SK-N-SH (cell line): ENCODE measurements at regions not wholly inside any gene's neighbourhood (a gene's known extent, or its start where the extent isn't known, plus 50 kb on each side); places are given as distances from the start of the nearest gene placed in this dataset.

Experiments
- CTCF ChIA-PET: fragments of 300-600, 350-600 bp; formaldehyde crosslinking; extraction: SDS; loops from one replicate; lab custom pipeline; 2021; lab: Yijun Ruan, JAX
- POLR2A ChIA-PET: fragments of 350-600 bp; sonication (Branson Sonifier 250); formaldehyde crosslinking; extraction: SDS; loops from one replicate; lab custom pipeline; 2020; ENCODE audit warnings: antibody characterized with exemption, inconsistent platforms; lab: Yijun Ruan, JAX
- DNase-seq: peaks from one replicate; pipeline ENCODE4 v3.0.0; 2012
- H2AFZ ChIP-seq: fragments of 200-600 bp; sonication (generic); 2 replicates; pipeline ENCODE4 v1.8.1; 2016; ENCODE audit warnings: antibody characterized with exemption, mild to moderate bottlenecking, low read depth
- H3F3A ChIP-seq: fragments of 200-600 bp; sonication (generic); replicated peaks from 2 replicates; pipeline ENCODE3; 2016; ENCODE audit warnings: antibody characterized with exemption, mild to moderate bottlenecking; ENCODE audit not compliant: insufficient read depth
- H3K27ac ChIP-seq, 2 experiments: fragments of 200-500 bp in 1 of 2; fragments of 200-600 bp in 1 of 2; sonication (Bioruptor generic) in 1 of 2; sonication (generic), shearing (Covaris generic) in 1 of 2; 2 replicates each; pipeline versions ENCODE4 v1.5.1 to v1.6.1; 2014 to 2016; ENCODE audit warnings: low read depth in 2 of 2, inconsistent platforms in 1 of 2, low read length in 1 of 2, mild to moderate bottlenecking in 1 of 2, mixed read lengths in 1 of 2
- H3K27me3 ChIP-seq: fragments of 200-600 bp; sonication (generic), shearing (Covaris generic); 2 replicates; pipeline ENCODE4 v1.6.1; 2016; ENCODE audit warnings: mixed run types; ENCODE audit not compliant: insufficient read depth
- H3K36me3 ChIP-seq, 2 experiments: fragments of 200-500 bp in 1 of 2; fragments of 200-600 bp in 1 of 2; sonication (Bioruptor generic) in 1 of 2; sonication (generic) in 1 of 2; replicated peaks in 1 of 2; 2 replicates each; pipeline versions ENCODE3 to v1.5.1; 2014 to 2016; ENCODE audit warnings: low read length in 1 of 2, mild to moderate bottlenecking in 1 of 2; ENCODE audit not compliant: insufficient read depth in 2 of 2, control insufficient read depth in 1 of 2
- H3K4me1 ChIP-seq, 2 experiments: fragments of 200-500 bp in 1 of 2; fragments of 200-600 bp in 1 of 2; sonication (Bioruptor generic) in 1 of 2; sonication (generic), shearing (Covaris generic) in 1 of 2; 2 replicates each; pipeline versions ENCODE4 v1.5.1 to v1.6.1; 2014 to 2016; ENCODE audit warnings: low read depth in 1 of 2, low read length in 1 of 2, mixed run types in 1 of 2; ENCODE audit not compliant: insufficient read depth in 2 of 2, control insufficient read depth in 1 of 2
- H3K4me2 ChIP-seq: fragments of 200-600 bp; sonication (generic), shearing (Covaris generic); 2 replicates; pipeline ENCODE4 v1.6.1; 2017; ENCODE audit warnings: mixed run types
- H3K4me3 ChIP-seq, 2 experiments: fragments of 200-500 bp in 1 of 2; fragments of 200-600 bp in 1 of 2; sonication (Bioruptor generic) in 1 of 2; sonication (generic), shearing (Covaris generic) in 1 of 2; 2 replicates each; pipeline versions ENCODE4 v1.5.1 to v1.8.1; 2014 to 2016; ENCODE audit warnings: low read depth in 2 of 2, inconsistent platforms in 1 of 2, low read length in 1 of 2, mild to moderate bottlenecking in 1 of 2, mixed read lengths in 1 of 2, moderate library complexity in 1 of 2
- H3K79me2 ChIP-seq: fragments of 200-600 bp; sonication (generic); 2 replicates; pipeline ENCODE4 v1.8.1; 2017; ENCODE audit warnings: mild to moderate bottlenecking; ENCODE audit not compliant: insufficient read depth
- H3K9ac ChIP-seq: fragments of 200-600 bp; sonication (generic); 2 replicates; pipeline ENCODE4 v1.6.1; 2017; ENCODE audit warnings: mixed run types
- H3K9me2 ChIP-seq: fragments of 200-600 bp; sonication (generic); 2 replicates; pipeline ENCODE4 v1.6.1; 2017; ENCODE audit warnings: mixed run types
- H3K9me3 ChIP-seq: fragments of 200-600 bp; sonication (generic); 2 replicates; pipeline ENCODE4 v1.6.1; 2017; ENCODE audit warnings: mixed run types, mild to moderate bottlenecking, moderate library complexity
- H4K20me1 ChIP-seq: fragments of 200-600 bp; sonication (generic); 2 replicates; pipeline ENCODE4 v1.6.1; 2017; ENCODE audit warnings: mild to moderate bottlenecking, mixed run types; ENCODE audit not compliant: insufficient read depth
- EZH2phosphoT487 ChIP-seq: fragments of 200-600 bp; sonication (generic); IDR thresholded peaks from 2 replicates; pipeline ENCODE4 v1.6.1; 2017; ENCODE audit warnings: low read depth, mixed run types, mild to moderate bottlenecking, antibody characterized with exemption, moderate library complexity, borderline replicate concordance
- FOSL2 ChIP-seq: IDR thresholded peaks from 2 replicates; pipeline ENCODE4 v1.4.0; 2012; ENCODE audit warnings: low read depth, mild to moderate bottlenecking, moderate library complexity, borderline replicate concordance
- FOXJ3 ChIP-seq: sonication (generic); formaldehyde crosslinking; IDR thresholded peaks from 2 replicates; pipeline ENCODE4 v1.5.1; 2020; ENCODE audit warnings: mild to moderate bottlenecking, missing genetic modification reagents
- GABPA ChIP-seq: IDR thresholded peaks from 2 replicates; pipeline ENCODE4 v1.4.0; 2012; ENCODE audit warnings: low read depth, mild to moderate bottlenecking
- GATA2 ChIP-seq: sonication (generic); formaldehyde crosslinking; IDR thresholded peaks from 2 replicates; pipeline ENCODE4 v1.5.0; 2020; ENCODE audit warnings: mild to moderate bottlenecking, missing genetic modification reagents
- JUND ChIP-seq: IDR thresholded peaks from 2 replicates; pipeline ENCODE4 v1.4.0; 2012
- MAX ChIP-seq: IDR thresholded peaks from 2 replicates; pipeline ENCODE4 v1.4.0; 2012; ENCODE audit warnings: low read depth
- MEF2A ChIP-seq: IDR thresholded peaks from 2 replicates; pipeline ENCODE4 v1.4.0; 2012; ENCODE audit warnings: low read depth, borderline replicate concordance
- NRF1 ChIP-seq: IDR thresholded peaks from 2 replicates; pipeline ENCODE4 v1.6.1; 2012; ENCODE audit warnings: low read depth, mild to moderate bottlenecking, low read length
- RAD21 ChIP-seq: IDR thresholded peaks from 2 replicates; pipeline ENCODE4 v1.6.1; 2012; ENCODE audit warnings: mild to moderate bottlenecking, low read length
- REST ChIP-seq: IDR thresholded peaks from 2 replicates; pipeline ENCODE4 v1.6.1; 2012; ENCODE audit warnings: mild to moderate bottlenecking, low read depth, low read length, moderate library complexity
- SMC3 ChIP-seq: IDR thresholded peaks from 2 replicates; pipeline ENCODE4 v1.6.1; 2012; ENCODE audit warnings: low read depth, low read length, improper control_type of control experiment
- TCF12 ChIP-seq: IDR thresholded peaks from 2 replicates; pipeline ENCODE4 v1.4.0; 2012
- TEAD4 ChIP-seq: IDR thresholded peaks from 2 replicates; pipeline ENCODE4 v1.4.0; 2012; ENCODE audit warnings: mild to moderate bottlenecking, borderline replicate concordance; ENCODE audit not compliant: insufficient read depth
- USF1 ChIP-seq: IDR thresholded peaks from 2 replicates; pipeline ENCODE4 v1.4.0; 2012; ENCODE audit warnings: low read depth, borderline replicate concordance
- USF2 ChIP-seq: fragments of 150-350 bp; IDR thresholded peaks from 2 replicates; pipeline ENCODE4 v1.6.1; 2017; ENCODE audit warnings: antibody characterized with exemption, low read length, low read depth, borderline replicate concordance
- WGBS: methylation state at CpG from one replicate; pipeline ENCODE4 v1.1.6; 2017; ENCODE audit warnings: low lambda C conversion rate; 5-methylcytosine and 5-hydroxymethylcytosine counted together

GRCh38 chr16:87007907-87008306 is 309.3 kb downstream of the C16orf95 start (continued):
- no peak for TF ChIP-seq MAX
- TF ChIP-seq GABPA: no peak
- no peak for TF ChIP-seq JUND

- no peaks in the 10 kb centered on the region for H3K9me3 ChIP-seq
- H3K36me3 ChIP-seq: no peaks in the 10 kb centered on the region
- H3K4me2 ChIP-seq: no peak overlapping the region
- ChIA-PET POLR2A (no interaction called here), CTCF (interaction anchor here (1.2 kb wide), 1 partner anchor 54 kb away, joined by 3 read pairs; no protein-coding TSS in a partner anchor)
- WGBS: 17% methylated on average over 5 of the region's 5 CpGs
- no peak overlapping the region for H3K27ac ChIP-seq
- no peaks in the 10 kb centered on the region for H3K79me2 ChIP-seq
- no peak overlapping the region for H3K9ac ChIP-seq
- no peaks in the 10 kb centered on the region for H3K4me1 ChIP-seq
- TF ChIP-seq EZH2phosphoT487 (no peak), RAD21 (no peak), REST (no peak), USF1 (no peak), TEAD4 (no peak), TCF12 (no peak), MEF2A (no peak), GATA2 (CRISPR knock-in tag) (no peak), NRF1 (no peak), GABPA (no peak), FOXJ3 (CRISPR knock-in tag) (no peak), SMC3 (no peak), USF2 (no peak), FOSL2 (no peak)
- no peak for DNase-seq
- H3K9me2 ChIP-seq: no peaks in the 10 kb centered on the region
- peaks cover 9% of the 10 kb centered on the region; the same call in 1 of the 2 replicates for H3K27me3 ChIP-seq
- H2AFZ ChIP-seq: no peak overlapping the region
- H3F3A ChIP-seq: peaks cover 5% of the 10 kb centered on the region
- H4K20me1 ChIP-seq: no peaks in the 10 kb centered on the region
- no peak overlapping the region for H3K4me3 ChIP-seq
Measured at GRCh38 chr16:87008664-87009063, 308.5 kb downstream of the C16orf95 start.
